ENCODE measurements at regions not wholly inside any gene's neighbourhood (a gene's known extent, or its start where the extent isn't known, plus 50 kb on each side); places are given as distances from the start of the nearest gene placed in this dataset.

GRCh38 chr14:22265319-22266141, 323.5 kb downstream of the DAD1 start:
- TF ChIP-seq CTCF (IDR thresholded peaks at IDR 0.05) (no peak), POLR2A (IDR thresholded peaks at IDR 0.05) (no peak)

Data from vagina (tissue), 2 donors.